Cardiac septum (tissue), 1 donor: ENCODE measurements at regions not wholly inside any gene's neighbourhood (a gene's known extent, or its start where the extent isn't known, plus 50 kb on each side); places are given as distances from the start of the nearest gene placed in this dataset.

Source experiments
- DNase-seq: peaks from one replicate; pipeline ENCODE4 v3.0.0-alpha.2; 2020; ENCODE audit warnings: low spot score
- intact Hi-C: fragments of 100-400 bp; cut with DNase I; formaldehyde crosslinking; loops from one replicate; pipeline ENCODE4 v1.14.0; 2022
- donor health status: DM: no; HTN: no; CAD: no.

DNA sequence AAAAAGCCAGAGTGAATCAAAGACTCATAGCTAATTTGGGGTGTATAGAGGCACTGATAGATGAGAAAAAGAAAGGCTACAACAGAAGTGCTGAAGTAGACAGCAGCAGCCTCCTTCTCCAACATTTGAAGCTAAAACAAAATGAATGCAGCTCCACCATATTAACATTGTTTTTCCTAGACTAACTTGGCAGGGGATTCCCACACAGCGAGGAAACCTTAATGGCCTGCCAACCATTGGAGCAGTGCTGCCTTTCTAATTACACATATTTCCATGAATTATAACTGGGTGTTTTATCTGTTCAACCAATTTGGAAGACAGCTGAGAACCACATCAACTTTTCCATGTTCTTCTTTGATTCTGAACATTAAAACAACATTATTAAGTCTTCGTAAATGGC lies 478.6 kb downstream of the LIG4 start:
- intact Hi-C loops = no loop called here
- no peak for DNase-seq

DNA sequence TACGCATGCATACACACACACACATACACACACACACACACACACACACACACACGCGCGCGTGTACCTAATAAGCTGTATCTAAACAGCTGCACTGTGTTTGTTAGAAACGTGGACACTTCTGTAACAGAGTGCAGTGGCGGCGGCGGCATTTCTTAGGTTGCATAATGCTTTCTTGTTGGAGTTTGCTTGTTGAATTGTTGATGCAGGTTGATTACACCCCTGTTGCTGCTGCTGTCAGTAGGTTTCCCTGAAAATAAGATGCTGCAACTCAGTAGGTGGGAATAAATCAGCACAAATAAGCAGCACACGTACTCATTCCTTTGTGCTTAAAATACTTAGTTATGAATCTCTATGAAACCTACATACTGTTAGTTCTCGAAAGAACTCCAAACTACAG lies 479.2 kb downstream of the LIG4 start:
- no peak for DNase-seq
- intact Hi-C loops = no loop called here

GRCh38 chr13:107734891-107735625 lies 480.3 kb downstream of the LIG4 start:
- DNase-seq = no peak
- intact Hi-C loops = no loop called here

DNA sequence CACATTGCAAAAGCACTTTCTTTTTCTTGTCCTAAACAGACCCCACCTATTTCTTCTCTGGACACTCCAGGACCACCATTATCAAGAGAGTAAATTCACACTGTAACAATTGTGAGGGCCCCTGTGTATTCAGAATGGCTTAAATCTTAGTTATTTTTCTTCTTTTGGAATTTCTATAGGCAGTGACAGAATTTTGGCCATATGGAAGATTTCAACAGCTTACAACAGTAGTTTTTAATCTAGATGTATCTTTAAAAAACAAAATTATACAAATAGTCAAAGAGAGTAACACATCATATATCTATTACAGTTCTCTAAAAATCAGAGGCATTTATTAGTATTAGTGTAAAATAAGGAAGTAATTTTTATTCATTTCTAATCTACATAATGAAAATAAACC lies 482.1 kb downstream of the LIG4 start:
- intact Hi-C loops = no loop called here
- DNase-seq = no peak

GRCh38 chr13:107730813-107731212 lies 484.5 kb downstream of the LIG4 start:
- intact Hi-C loops = no loop called here
- no peak for DNase-seq

- DNase-seq = no peak
These were observed 494.0 kb downstream of the LIG4 start for GRCh38 chr13:107721125-107721869.

GRCh38 chr13:107716741-107717140 lies 498.6 kb downstream of the LIG4 start:
- no peak for DNase-seq
- intact Hi-C loops = no loop called here

More at GRCh38 chr13:107721125-107721869, 494.0 kb downstream of the LIG4 start:
- intact Hi-C loops = no loop called here

DNA sequence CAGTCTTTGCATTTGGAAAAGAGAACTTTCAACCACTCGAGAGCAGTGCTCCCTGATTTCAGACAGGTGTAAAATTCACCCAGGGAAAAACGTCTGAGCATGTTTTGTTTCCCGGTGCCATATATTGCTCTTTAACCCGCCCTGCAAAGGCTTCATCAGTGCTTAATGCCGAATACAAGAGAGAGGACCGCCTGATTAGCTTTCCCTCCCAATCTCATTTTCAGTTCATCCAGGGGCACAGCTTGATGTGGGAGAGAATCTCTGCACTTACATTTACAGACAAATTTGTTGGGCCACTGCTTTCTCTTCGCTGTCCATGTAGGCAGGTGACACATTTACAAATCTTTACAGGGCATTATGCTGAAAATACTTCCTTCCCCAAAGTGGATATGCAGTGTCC lies 499.1 kb downstream of the LIG4 start:
- intact Hi-C loops = no loop called here
- DNase-seq = no peak

- intact Hi-C loops = no loop called here
- no peak for DNase-seq
These were observed 499.8 kb downstream of the LIG4 start for GRCh38 chr13:107715496-107715895.

DNA sequence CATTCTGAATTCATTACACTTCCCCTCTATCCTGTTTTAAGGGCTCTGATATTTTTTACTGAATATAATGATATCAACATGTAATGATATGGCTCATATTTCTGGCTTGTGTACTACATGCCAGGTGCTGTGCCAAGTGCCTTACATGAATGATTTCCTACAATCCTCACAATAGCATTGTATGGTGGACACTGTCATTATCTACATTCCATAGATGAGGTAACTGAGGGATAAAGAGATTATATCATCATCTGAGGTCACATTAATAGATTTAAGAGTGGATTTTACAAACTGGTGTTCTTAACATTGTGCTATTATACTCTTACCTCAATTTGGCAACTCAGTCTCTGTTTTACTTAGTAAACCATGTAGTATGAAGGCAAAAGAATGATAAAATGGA lies 502.0 kb downstream of the LIG4 start:
- no peak for DNase-seq
- intact Hi-C loops = no loop called here

GRCh38 chr13:107712145-107712860 lies 503.0 kb downstream of the LIG4 start:
- no peak for DNase-seq
- intact Hi-C loops = no loop called here

DNA sequence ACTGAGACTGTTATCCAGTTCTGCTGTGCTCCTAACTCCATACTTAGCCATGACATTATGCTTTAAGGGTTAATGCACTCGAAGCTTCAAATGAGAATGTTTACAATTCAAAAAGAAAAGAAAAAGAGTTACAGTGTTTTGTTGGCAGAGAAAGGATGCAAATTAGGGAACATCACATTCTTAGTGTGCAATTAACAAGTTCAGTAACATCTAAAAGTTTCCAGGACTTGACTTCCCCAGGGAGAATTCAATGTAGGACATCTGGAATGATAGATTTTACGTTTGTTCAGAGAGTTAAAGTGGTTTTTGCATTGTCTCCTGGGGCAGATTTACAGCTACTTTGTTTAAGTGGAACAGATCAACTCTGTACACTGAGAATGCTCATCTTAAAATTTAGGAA lies 525.2 kb downstream of the LIG4 start:
- intact Hi-C loops = no loop called here
- no peak for DNase-seq

DNA sequence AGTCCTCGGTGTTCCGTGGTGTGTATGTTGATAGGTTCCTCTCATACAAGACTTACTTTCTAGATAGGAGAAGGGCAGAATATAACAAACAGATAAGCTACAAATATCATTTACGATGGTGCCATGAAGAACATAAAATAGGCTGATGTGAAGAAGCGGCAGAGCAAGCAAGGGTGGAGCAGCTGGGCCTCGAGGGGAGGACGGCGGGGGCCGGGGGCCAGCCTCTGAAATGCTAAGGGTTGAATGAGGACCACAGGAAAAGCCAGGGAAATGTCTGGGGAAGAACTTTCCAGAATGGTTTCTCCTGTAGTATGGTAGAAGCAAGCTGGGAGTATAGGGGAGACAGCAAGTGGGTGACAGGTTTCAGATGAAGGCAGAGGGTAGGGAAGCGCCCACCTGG lies 529.5 kb downstream of the LIG4 start:
- DNase-seq = no peak
- intact Hi-C loops = no loop called here

- intact Hi-C loops = no loop called here
- DNase-seq = no peak
These were observed 533.7 kb downstream of the LIG4 start for GRCh38 chr13:107681600-107681999.

DNA sequence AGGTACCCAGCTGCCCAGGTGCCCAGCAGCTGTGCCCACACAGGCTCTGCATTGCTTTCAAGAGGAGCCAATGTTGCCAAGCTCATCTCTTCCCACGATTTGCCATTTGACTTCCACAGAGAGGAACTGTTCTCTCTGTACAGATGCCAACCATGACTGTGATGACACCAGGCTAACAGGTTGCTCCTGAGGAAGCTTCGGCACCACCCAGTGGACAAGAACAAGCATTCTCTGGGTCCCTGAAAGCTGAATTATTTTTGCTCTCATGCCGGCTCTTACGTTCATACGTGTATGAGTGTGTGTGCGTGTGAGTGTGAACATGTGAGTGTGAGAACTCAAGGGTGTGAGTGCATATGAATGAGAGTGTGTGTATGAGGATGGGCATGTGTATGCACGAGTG lies 535.2 kb downstream of the LIG4 start:
- intact Hi-C loops = no loop called here
- DNase-seq = no peak

- no peak for DNase-seq
- intact Hi-C loops = no loop called here
These were observed 537.2 kb downstream of the LIG4 start for GRCh38 chr13:107678075-107678689.

DNA sequence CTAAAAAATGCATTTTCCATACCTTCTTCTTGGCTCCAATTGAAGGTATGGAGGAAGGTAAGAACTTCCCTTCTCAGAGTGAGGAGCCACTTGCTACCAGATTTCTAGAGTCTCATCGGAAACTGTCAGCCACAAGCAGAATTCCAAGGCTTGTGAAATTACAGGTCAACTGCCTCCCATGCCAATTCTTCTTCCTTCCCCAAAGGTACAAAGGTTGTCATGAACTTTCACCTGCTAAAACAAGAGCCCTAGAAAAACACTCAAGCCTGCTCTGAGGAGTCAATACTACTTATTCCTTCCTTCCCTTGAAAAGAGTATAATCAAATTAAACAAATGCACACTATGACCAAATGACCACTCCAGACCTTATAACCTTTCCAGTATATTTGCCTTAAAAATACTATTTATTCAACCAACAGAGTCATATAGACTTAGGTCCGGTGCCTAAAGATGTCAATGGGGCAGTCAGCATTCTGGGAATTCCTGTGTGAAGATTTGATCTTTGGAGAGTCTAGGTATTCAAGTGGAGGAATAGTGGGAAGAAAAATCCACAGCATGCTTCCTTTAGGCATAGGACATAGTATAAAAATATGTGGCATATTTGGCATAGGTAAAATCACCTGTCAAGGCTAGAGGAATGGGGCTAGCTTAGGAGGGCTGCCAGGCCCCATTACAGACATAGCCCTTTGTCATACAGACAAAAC lies 539.3 kb downstream of the LIG4 start:
- no peak for DNase-seq
- intact Hi-C loops = no loop called here

DNA sequence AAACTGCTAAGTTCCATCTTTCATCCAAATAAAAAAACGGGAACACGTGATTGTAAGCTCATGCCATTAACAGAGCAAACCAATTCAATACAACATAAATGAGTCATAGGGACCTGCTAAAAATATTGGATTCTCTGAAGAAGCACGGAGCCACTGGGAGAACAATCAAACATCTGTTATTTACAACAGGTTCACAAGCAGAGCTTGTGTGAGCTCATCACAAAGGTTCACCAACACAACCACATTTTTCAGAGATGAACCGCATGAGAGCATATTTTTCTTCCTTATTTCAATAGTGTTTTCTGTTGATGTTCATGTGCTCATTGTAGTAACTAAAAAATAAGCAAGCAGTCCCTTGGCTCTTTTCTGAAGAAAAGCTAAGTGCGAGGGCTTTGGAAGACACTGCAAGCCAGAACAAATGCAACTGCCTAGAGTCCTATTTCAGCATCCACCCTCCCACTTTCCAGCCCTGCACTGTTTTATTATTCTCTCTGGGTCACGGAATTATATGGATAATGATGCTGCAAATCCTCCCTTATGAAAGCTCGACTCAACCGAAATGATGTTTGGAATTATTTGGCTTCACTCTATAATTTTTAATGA lies 545.8 kb downstream of the LIG4 start:
- intact Hi-C loops = no loop called here
- DNase-seq = no peak

- DNase-seq = no peak
- intact Hi-C loops = no loop called here
These were observed 549.3 kb downstream of the LIG4 start for GRCh38 chr13:107665926-107666458.
